DOHH2 (cell line): ENCODE measurements at regions not wholly inside any gene's neighbourhood (a gene's known extent, or its start where the extent isn't known, plus 50 kb on each side); places are given as distances from the start of the nearest gene placed in this dataset.

Experiments used
- H3F3A ChIP-seq: fragments of 200-600 bp; sonication (generic), shearing (Covaris generic); 2 replicates; pipeline ENCODE4 v1.6.0; 2016; ENCODE audit warnings: antibody characterized with exemption, mild to moderate bottlenecking; ENCODE audit not compliant: control insufficient read depth, insufficient read depth
- H3K27ac ChIP-seq: fragments of 200-600 bp; sonication (generic); 2 replicates; pipeline ENCODE4 v1.5.1; 2014; ENCODE audit warnings: low read depth, mild to moderate bottlenecking, low read length, moderate library complexity
- H3K27me3 ChIP-seq: fragments of 200-600 bp; sonication (generic); 2 replicates; pipeline ENCODE4 v1.6.1; 2014; ENCODE audit warnings: mild to moderate bottlenecking, low read length, mixed read lengths; ENCODE audit not compliant: control insufficient read depth
- H3K36me3 ChIP-seq: fragments of 200-600 bp; sonication (generic); 2 replicates; pipeline ENCODE4 v1.6.1; 2014; ENCODE audit warnings: mild to moderate bottlenecking, low read length, moderate library complexity, mixed read lengths; ENCODE audit not compliant: control insufficient read depth
- H3K4me1 ChIP-seq: fragments of 200-600 bp; sonication (generic); 2 replicates; pipeline ENCODE4 v1.6.1; 2014; ENCODE audit warnings: mild to moderate bottlenecking, low read length, mixed read lengths; ENCODE audit not compliant: control insufficient read depth
- H3K4me2 ChIP-seq: fragments of 200-600 bp; sonication (generic); 2 replicates; pipeline ENCODE4 v1.6.0; 2014; ENCODE audit warnings: mild to moderate bottlenecking, low read length, moderate library complexity
- H3K4me3 ChIP-seq: fragments of 200-600 bp; sonication (generic); 2 replicates; pipeline ENCODE4 v1.5.1; 2014; ENCODE audit warnings: mild to moderate bottlenecking, low read length, mixed read lengths
- H3K79me2 ChIP-seq: fragments of 200-600 bp; sonication (generic); 2 replicates; pipeline ENCODE4 v1.6.1; 2014; ENCODE audit warnings: mild to moderate bottlenecking, low read length, mixed read lengths; ENCODE audit not compliant: control insufficient read depth
- H3K9me2 ChIP-seq: fragments of 200-600 bp; sonication (generic); replicated peaks from 2 replicates; pipeline ENCODE4 v1.6.1; 2014; ENCODE audit warnings: mild to moderate bottlenecking, low read length, mixed read lengths; ENCODE audit not compliant: control insufficient read depth
- H3K9me3 ChIP-seq: fragments of 200-600 bp; sonication (generic); 2 replicates; pipeline ENCODE4 v1.6.1; 2014; ENCODE audit warnings: antibody characterized with exemption, low read length, mixed read lengths; ENCODE audit not compliant: control insufficient read depth, insufficient read depth
- H4K20me1 ChIP-seq: fragments of 200-600 bp; sonication (generic); 2 replicates; pipeline ENCODE4 v1.6.0; 2014; ENCODE audit warnings: low read depth, mild to moderate bottlenecking, antibody characterized with exemption, low read length, moderate library complexity; ENCODE audit not compliant: control insufficient read depth, insufficient read depth
- EZH2phosphoT487 ChIP-seq: fragments of 200-600 bp; sonication (generic); IDR thresholded peaks from 2 replicates; pipeline ENCODE4 v1.6.1; 2017; ENCODE audit warnings: borderline replicate concordance, mild to moderate bottlenecking, antibody characterized with exemption, low read length, moderate library complexity, mixed read lengths
- TF ChIP-seq, protein P1 (sequence below): fragments of 200-600 bp; sonication (generic); IDR thresholded peaks from one replicate; pipeline ENCODE4 v1.5.1; 2014; ENCODE audit warnings: antibody characterized with exemption, mild to moderate bottlenecking, low read depth, low read length; ENCODE audit not compliant: poor library complexity, severe bottlenecking

DNA sequence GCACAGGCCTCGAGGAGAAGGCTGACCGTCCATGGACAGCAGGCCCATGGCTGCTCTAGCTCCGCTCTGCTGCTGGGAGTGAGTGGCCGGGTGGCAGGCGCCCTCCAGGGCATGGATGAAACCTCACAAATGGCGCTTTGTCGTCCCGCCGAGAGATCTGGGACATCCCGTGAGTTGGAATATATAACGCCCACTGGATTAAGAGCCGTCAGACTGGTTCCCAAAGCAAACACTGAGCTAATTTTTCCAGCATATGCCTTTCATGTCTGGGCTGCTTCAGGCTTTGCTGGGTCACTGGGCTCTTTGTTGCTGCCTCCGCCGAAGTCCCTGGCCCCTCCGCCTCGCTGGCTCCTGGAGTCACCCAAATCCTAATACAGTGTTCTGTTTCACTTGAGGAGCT, 266.3 kb downstream of the FOXL1 start:
- TF ChIP-seq, protein P1, sequence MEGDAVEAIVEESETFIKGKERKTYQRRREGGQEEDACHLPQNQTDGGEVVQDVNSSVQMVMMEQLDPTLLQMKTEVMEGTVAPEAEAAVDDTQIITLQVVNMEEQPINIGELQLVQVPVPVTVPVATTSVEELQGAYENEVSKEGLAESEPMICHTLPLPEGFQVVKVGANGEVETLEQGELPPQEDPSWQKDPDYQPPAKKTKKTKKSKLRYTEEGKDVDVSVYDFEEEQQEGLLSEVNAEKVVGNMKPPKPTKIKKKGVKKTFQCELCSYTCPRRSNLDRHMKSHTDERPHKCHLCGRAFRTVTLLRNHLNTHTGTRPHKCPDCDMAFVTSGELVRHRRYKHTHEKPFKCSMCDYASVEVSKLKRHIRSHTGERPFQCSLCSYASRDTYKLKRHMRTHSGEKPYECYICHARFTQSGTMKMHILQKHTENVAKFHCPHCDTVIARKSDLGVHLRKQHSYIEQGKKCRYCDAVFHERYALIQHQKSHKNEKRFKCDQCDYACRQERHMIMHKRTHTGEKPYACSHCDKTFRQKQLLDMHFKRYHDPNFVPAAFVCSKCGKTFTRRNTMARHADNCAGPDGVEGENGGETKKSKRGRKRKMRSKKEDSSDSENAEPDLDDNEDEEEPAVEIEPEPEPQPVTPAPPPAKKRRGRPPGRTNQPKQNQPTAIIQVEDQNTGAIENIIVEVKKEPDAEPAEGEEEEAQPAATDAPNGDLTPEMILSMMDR, result no peak
- no peak for TF ChIP-seq EZH2phosphoT487
- no peak overlapping the region for H3K4me2 ChIP-seq
- no peaks in the 10 kb centered on the region for H3K4me1 ChIP-seq
- no peaks in the 10 kb centered on the region for H3K9me2 ChIP-seq
- no peak overlapping the region for H3K27ac ChIP-seq
- no peaks in the 10 kb centered on the region for H3K36me3 ChIP-seq
- H3K4me3 ChIP-seq, result no peak overlapping the region
- no peaks in the 10 kb centered on the region for H4K20me1 ChIP-seq
- no peaks in the 10 kb centered on the region for H3F3A ChIP-seq
- no peaks in the 10 kb centered on the region for H3K9me3 ChIP-seq
- H3K79me2 ChIP-seq, result no peaks in the 10 kb centered on the region
- no peaks in the 10 kb centered on the region for H3K27me3 ChIP-seq

DNA sequence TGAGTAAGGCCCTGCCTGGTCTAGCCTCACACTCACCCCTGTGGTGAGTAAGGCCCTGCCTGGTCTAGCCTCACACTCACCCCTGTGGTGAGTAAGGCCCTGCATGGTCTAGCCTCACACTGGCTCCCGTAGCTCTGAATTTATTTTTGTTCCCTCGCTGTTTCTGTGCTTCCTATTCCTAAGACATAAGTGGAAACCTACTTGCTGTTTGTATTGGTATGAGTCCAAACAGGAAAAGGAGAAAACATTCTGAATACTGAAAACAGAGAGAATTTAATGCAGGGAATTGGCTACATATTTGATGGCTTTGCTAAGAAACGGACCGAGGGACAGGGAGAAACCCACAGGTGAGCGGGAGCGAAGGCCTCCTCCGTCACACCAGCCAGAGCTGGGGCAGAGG, 267.8 kb downstream of the FOXL1 start:
- TF ChIP-seq, protein P1, result no peak
- TF ChIP-seq EZH2phosphoT487, result no peak
- H3K9me3 ChIP-seq, result no peaks in the 10 kb centered on the region

DNA sequence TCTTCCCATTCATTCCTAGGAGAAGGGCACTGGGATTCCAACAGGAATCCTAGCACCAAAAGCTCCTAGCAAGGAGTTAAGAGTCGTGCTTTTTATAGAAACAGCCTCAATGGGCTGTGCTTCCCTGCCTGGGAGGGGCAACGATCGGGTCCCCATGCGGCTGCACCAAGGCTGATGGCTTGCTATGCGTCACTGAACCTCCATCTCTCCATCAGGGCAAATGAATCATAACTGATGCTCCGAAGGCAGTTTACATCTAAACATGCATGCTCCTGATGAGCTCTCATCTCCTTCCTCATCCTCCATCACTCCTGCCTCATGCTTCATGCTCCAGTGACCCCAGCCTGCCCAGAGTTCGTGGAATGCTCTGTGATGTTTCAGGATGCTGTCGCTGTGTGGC, 270.5 kb downstream of the FOXL1 start:
- Histone ChIP-seq H3K9me2 (no peaks in the 10 kb centered on the region), H3K27ac (no peak overlapping the region), H3K27me3 (no peaks in the 10 kb centered on the region), H3F3A (no peaks in the 10 kb centered on the region), H3K4me2 (no peak overlapping the region), H3K9me3 (no peaks in the 10 kb centered on the region), H3K79me2 (no peaks in the 10 kb centered on the region), H4K20me1 (no peaks in the 10 kb centered on the region), H3K36me3 (no peaks in the 10 kb centered on the region), H3K4me1 (no peaks in the 10 kb centered on the region), H3K4me3 (no peak overlapping the region)
- TF ChIP-seq EZH2phosphoT487, result no peak
- TF ChIP-seq, protein P1, result no peak

More for the DNA sequence above, 267.8 kb downstream of the FOXL1 start:
- Histone ChIP-seq H3K27me3 (no peaks in the 10 kb centered on the region), H3K79me2 (no peaks in the 10 kb centered on the region), H3K4me2 (no peak overlapping the region), H3K4me3 (no peak overlapping the region), H3F3A (no peaks in the 10 kb centered on the region), H4K20me1 (no peaks in the 10 kb centered on the region), H3K9me2 (no peaks in the 10 kb centered on the region), H3K36me3 (no peaks in the 10 kb centered on the region), H3K4me1 (no peaks in the 10 kb centered on the region), H3K27ac (no peak overlapping the region)

DNA sequence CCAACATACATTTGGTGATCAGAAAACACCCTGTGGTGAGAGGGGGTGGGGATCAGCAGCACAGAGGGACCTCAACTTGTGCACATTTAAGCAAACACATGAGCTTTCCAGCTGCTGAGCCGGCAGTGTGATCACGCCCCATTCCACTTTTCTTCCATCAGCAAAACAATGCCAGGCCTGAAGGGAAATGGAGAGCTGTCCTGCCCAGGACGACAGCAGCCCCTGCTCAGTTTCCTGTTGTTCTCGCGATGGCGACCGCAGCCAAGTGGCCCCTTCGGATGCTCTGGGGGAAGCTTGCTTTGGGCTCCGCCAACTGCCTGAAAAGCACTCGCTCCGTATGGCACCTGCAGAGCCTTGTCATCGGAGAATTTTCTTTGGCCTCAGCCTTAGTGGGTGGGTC, 272.3 kb downstream of the FOXL1 start:
- no peaks in the 10 kb centered on the region for H3K9me2 ChIP-seq
- H3K79me2 ChIP-seq, result no peaks in the 10 kb centered on the region
- H3K27me3 ChIP-seq, result no peaks in the 10 kb centered on the region
- H3K4me1 ChIP-seq, result no peaks in the 10 kb centered on the region
- H3K27ac ChIP-seq, result no peak overlapping the region
- no peaks in the 10 kb centered on the region for H3K9me3 ChIP-seq
- H3K36me3 ChIP-seq, result no peaks in the 10 kb centered on the region
- no peaks in the 10 kb centered on the region for H3F3A ChIP-seq
- H3K4me2 ChIP-seq, result no peak overlapping the region
- TF ChIP-seq, protein P1, result no peak
- no peak for TF ChIP-seq EZH2phosphoT487
- H3K4me3 ChIP-seq, result no peak overlapping the region
- H4K20me1 ChIP-seq, result no peaks in the 10 kb centered on the region
